ENCODE measurements at regions not wholly inside any gene's neighbourhood (a gene's known extent, or its start where the extent isn't known, plus 50 kb on each side); places are given as distances from the start of the nearest gene placed in this dataset.

GRCh38 chr1:181255270-181255929 is 166.9 kb downstream of the IER5 start:
- H3K4me3 Mint-ChIP-seq, result no peak overlapping the region
- no peaks in the 10 kb centered on the region for H3K9me3 Mint-ChIP-seq
- H3K27ac Mint-ChIP-seq (ENCODE audit: low read depth), result no peak overlapping the region
- peaks cover 49% of the 10 kb centered on the region for H3K27me3 Mint-ChIP-seq
- H3K4me1 Mint-ChIP-seq, result no peaks in the 10 kb centered on the region
- ATAC-seq (replicated peaks; ENCODE audit: extremely low read depth, poor library complexity, severe bottlenecking), result no peak
- no peaks in the 10 kb centered on the region for H3K36me3 Mint-ChIP-seq (ENCODE audit: insufficient read depth)
- no peak for DNase-seq (ENCODE audit: low spot score in 2 of 2)

- H3K4me3 Mint-ChIP-seq, result no peak overlapping the region
- DNase-seq (ENCODE audit: low spot score in 2 of 2) (no peak), ATAC-seq (replicated peaks; ENCODE audit: extremely low read depth, poor library complexity, severe bottlenecking) (no peak)
- peaks cover 57% of the 10 kb centered on the region for H3K27me3 Mint-ChIP-seq
- no peak overlapping the region for H3K27ac Mint-ChIP-seq (ENCODE audit: low read depth)
- no peaks in the 10 kb centered on the region for H3K4me1 Mint-ChIP-seq
- no peaks in the 10 kb centered on the region for H3K36me3 Mint-ChIP-seq (ENCODE audit: insufficient read depth)
- H3K9me3 Mint-ChIP-seq, result no peaks in the 10 kb centered on the region
These were observed 168.6 kb downstream of the IER5 start for GRCh38 chr1:181257117-181257516.

GRCh38 chr1:181259026-181259745 is 170.7 kb downstream of the IER5 start:
- Mint-ChIP-seq H3K27ac (ENCODE audit: low read depth) (no peak overlapping the region), H3K4me1 (no peaks in the 10 kb centered on the region), H3K27me3 (peaks cover 53% of the 10 kb centered on the region), H3K4me3 (no peak overlapping the region), H3K9me3 (no peaks in the 10 kb centered on the region), H3K36me3 (ENCODE audit: insufficient read depth) (no peaks in the 10 kb centered on the region)
- DNase-seq (ENCODE audit: low spot score in 2 of 2) (no peak), ATAC-seq (replicated peaks; ENCODE audit: extremely low read depth, poor library complexity, severe bottlenecking) (no peak)

- ATAC-seq (replicated peaks; ENCODE audit: extremely low read depth, poor library complexity, severe bottlenecking) (no peak), DNase-seq (ENCODE audit: low spot score in 2 of 2) (no peak)
- no peaks in the 10 kb centered on the region for H3K36me3 Mint-ChIP-seq (ENCODE audit: insufficient read depth)
- H3K27me3 Mint-ChIP-seq, result peaks cover 53% of the 10 kb centered on the region
- H3K9me3 Mint-ChIP-seq, result no peaks in the 10 kb centered on the region
- no peak overlapping the region for H3K27ac Mint-ChIP-seq (ENCODE audit: low read depth)
- no peak overlapping the region for H3K4me3 Mint-ChIP-seq
- H3K4me1 Mint-ChIP-seq, result no peaks in the 10 kb centered on the region
These were observed 171.8 kb downstream of the IER5 start for GRCh38 chr1:181260271-181260670.

- H3K36me3 Mint-ChIP-seq (ENCODE audit: insufficient read depth), result no peaks in the 10 kb centered on the region
These were observed 172.5 kb downstream of the IER5 start for GRCh38 chr1:181260994-181261393.

GRCh38 chr1:181262069-181262468 is 173.6 kb downstream of the IER5 start:
- ATAC-seq (replicated peaks; ENCODE audit: extremely low read depth, poor library complexity, severe bottlenecking), result no peak
- no peak overlapping the region for H3K4me3 Mint-ChIP-seq
- no peaks in the 10 kb centered on the region for H3K36me3 Mint-ChIP-seq (ENCODE audit: insufficient read depth)
- DNase-seq (ENCODE audit: low spot score in 2 of 2), result no peak
- no peaks in the 10 kb centered on the region for H3K4me1 Mint-ChIP-seq
- H3K9me3 Mint-ChIP-seq, result no peaks in the 10 kb centered on the region
- peaks cover 41% of the 10 kb centered on the region for H3K27me3 Mint-ChIP-seq
- H3K27ac Mint-ChIP-seq (ENCODE audit: low read depth), result no peak overlapping the region

More at GRCh38 chr1:181260994-181261393, 172.5 kb downstream of the IER5 start:
- Mint-ChIP-seq H3K9me3 (no peaks in the 10 kb centered on the region), H3K4me1 (no peaks in the 10 kb centered on the region), H3K27ac (ENCODE audit: low read depth) (no peak overlapping the region), H3K4me3 (no peak overlapping the region), H3K27me3 (peaks cover 51% of the 10 kb centered on the region)
- DNase-seq (ENCODE audit: low spot score in 2 of 2), result no peak
- no peak for ATAC-seq (replicated peaks; ENCODE audit: extremely low read depth, poor library complexity, severe bottlenecking)

GRCh38 chr1:181263444-181263843 is 174.9 kb downstream of the IER5 start:
- no peak for DNase-seq (ENCODE audit: low spot score in 2 of 2)
- Mint-ChIP-seq H3K27me3 (peaks cover 32% of the 10 kb centered on the region), H3K4me1 (no peaks in the 10 kb centered on the region), H3K36me3 (ENCODE audit: insufficient read depth) (no peaks in the 10 kb centered on the region), H3K9me3 (no peaks in the 10 kb centered on the region), H3K27ac (ENCODE audit: low read depth) (no peak overlapping the region), H3K4me3 (no peak overlapping the region)
- ATAC-seq (replicated peaks; ENCODE audit: extremely low read depth, poor library complexity, severe bottlenecking), result no peak

GRCh38 chr1:181264821-181265220 is 176.3 kb downstream of the IER5 start:
- DNase-seq (ENCODE audit: low spot score in 2 of 2) (no peak), ATAC-seq (replicated peaks; ENCODE audit: extremely low read depth, poor library complexity, severe bottlenecking) (no peak)
- H3K9me3 Mint-ChIP-seq, result no peaks in the 10 kb centered on the region
- H3K27ac Mint-ChIP-seq (ENCODE audit: low read depth), result no peak overlapping the region
- no peak overlapping the region for H3K4me3 Mint-ChIP-seq
- H3K4me1 Mint-ChIP-seq, result no peaks in the 10 kb centered on the region
- peaks cover 35% of the 10 kb centered on the region for H3K27me3 Mint-ChIP-seq
- no peaks in the 10 kb centered on the region for H3K36me3 Mint-ChIP-seq (ENCODE audit: insufficient read depth)

- H3K9me3 Mint-ChIP-seq, result peaks cover 13% of the 10 kb centered on the region
These were observed 196.5 kb downstream of the IER5 start for GRCh38 chr1:181284978-181285377.

GRCh38 chr1:181295217-181295616 is 188.1 kb upstream of the CACNA1E start:
- Mint-ChIP-seq H3K4me1 (no peaks in the 10 kb centered on the region), H3K9me3 (no peaks in the 10 kb centered on the region), H3K4me3 (no peak overlapping the region), H3K27me3 (peaks cover 69% of the 10 kb centered on the region), H3K27ac (ENCODE audit: low read depth) (no peak overlapping the region), H3K36me3 (ENCODE audit: insufficient read depth) (no peaks in the 10 kb centered on the region)
- no peak for ATAC-seq (replicated peaks; ENCODE audit: extremely low read depth, poor library complexity, severe bottlenecking)
- DNase-seq (ENCODE audit: low spot score in 2 of 2), result no peak

More at GRCh38 chr1:181284978-181285377, 196.5 kb downstream of the IER5 start:
- no peak overlapping the region for H3K4me3 Mint-ChIP-seq
- DNase-seq (ENCODE audit: low spot score in 2 of 2), result no peak
- no peak for ATAC-seq (replicated peaks; ENCODE audit: extremely low read depth, poor library complexity, severe bottlenecking)
- H3K27ac Mint-ChIP-seq (ENCODE audit: low read depth), result no peak overlapping the region
- H3K4me1 Mint-ChIP-seq, result no peaks in the 10 kb centered on the region
- H3K27me3 Mint-ChIP-seq, result peaks cover 39% of the 10 kb centered on the region
- no peaks in the 10 kb centered on the region for H3K36me3 Mint-ChIP-seq (ENCODE audit: insufficient read depth)

- H3K27ac Mint-ChIP-seq (ENCODE audit: low read depth), result no peak overlapping the region
- DNase-seq (ENCODE audit: low spot score in 2 of 2) (no peak), ATAC-seq (replicated peaks; ENCODE audit: extremely low read depth, poor library complexity, severe bottlenecking) (no peak)
- H3K4me1 Mint-ChIP-seq, result no peaks in the 10 kb centered on the region
- no peaks in the 10 kb centered on the region for H3K36me3 Mint-ChIP-seq (ENCODE audit: insufficient read depth)
- H3K27me3 Mint-ChIP-seq, result peaks cover 59% of the 10 kb centered on the region
- no peak overlapping the region for H3K4me3 Mint-ChIP-seq
- H3K9me3 Mint-ChIP-seq, result no peaks in the 10 kb centered on the region
These were observed 187.1 kb upstream of the CACNA1E start for GRCh38 chr1:181296180-181296579.

GRCh38 chr1:181308098-181308497 is 175.2 kb upstream of the CACNA1E start:
- Mint-ChIP-seq H3K9me3 (no peaks in the 10 kb centered on the region), H3K4me3 (no peak overlapping the region), H3K36me3 (ENCODE audit: insufficient read depth) (peaks cover 2% of the 10 kb centered on the region), H3K4me1 (no peaks in the 10 kb centered on the region), H3K27me3 (peaks cover 61% of the 10 kb centered on the region), H3K27ac (ENCODE audit: low read depth) (no peak overlapping the region)
- ATAC-seq (replicated peaks; ENCODE audit: extremely low read depth, poor library complexity, severe bottlenecking) (no peak), DNase-seq (ENCODE audit: low spot score in 2 of 2) (no peak)

- peaks cover 2% of the 10 kb centered on the region for H3K36me3 Mint-ChIP-seq (ENCODE audit: insufficient read depth)
- H3K4me1 Mint-ChIP-seq, result no peaks in the 10 kb centered on the region
- peaks cover 62% of the 10 kb centered on the region for H3K27me3 Mint-ChIP-seq
- H3K27ac Mint-ChIP-seq (ENCODE audit: low read depth), result no peak overlapping the region
- no peak overlapping the region for H3K4me3 Mint-ChIP-seq
- ATAC-seq (replicated peaks; ENCODE audit: extremely low read depth, poor library complexity, severe bottlenecking), result no peak
- no peaks in the 10 kb centered on the region for H3K9me3 Mint-ChIP-seq
- no peak for DNase-seq (ENCODE audit: low spot score in 2 of 2)
These were observed 172.8 kb upstream of the CACNA1E start for GRCh38 chr1:181310560-181310959.

All from central memory CD8-positive, alpha-beta T cell (primary cell).